ENCODE measurements at regions not wholly inside any gene's neighbourhood (a gene's known extent, or its start where the extent isn't known, plus 50 kb on each side); places are given as distances from the start of the nearest gene placed in this dataset.

- TF ChIP-seq, protein P1, sequence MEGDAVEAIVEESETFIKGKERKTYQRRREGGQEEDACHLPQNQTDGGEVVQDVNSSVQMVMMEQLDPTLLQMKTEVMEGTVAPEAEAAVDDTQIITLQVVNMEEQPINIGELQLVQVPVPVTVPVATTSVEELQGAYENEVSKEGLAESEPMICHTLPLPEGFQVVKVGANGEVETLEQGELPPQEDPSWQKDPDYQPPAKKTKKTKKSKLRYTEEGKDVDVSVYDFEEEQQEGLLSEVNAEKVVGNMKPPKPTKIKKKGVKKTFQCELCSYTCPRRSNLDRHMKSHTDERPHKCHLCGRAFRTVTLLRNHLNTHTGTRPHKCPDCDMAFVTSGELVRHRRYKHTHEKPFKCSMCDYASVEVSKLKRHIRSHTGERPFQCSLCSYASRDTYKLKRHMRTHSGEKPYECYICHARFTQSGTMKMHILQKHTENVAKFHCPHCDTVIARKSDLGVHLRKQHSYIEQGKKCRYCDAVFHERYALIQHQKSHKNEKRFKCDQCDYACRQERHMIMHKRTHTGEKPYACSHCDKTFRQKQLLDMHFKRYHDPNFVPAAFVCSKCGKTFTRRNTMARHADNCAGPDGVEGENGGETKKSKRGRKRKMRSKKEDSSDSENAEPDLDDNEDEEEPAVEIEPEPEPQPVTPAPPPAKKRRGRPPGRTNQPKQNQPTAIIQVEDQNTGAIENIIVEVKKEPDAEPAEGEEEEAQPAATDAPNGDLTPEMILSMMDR (optimal IDR thresholded peaks at IDR 0.05 in 1 of 3, IDR thresholded peaks at IDR 0.05 in 1 of 3, conservative IDR thresholded peaks at IDR 0.05 in 1 of 3; ENCODE audit: extremely low read depth in 1 of 3, insufficient read depth in 2 of 3, low read length in 3 of 3), result no peak
- TF ChIP-seq EZH2 (IDR thresholded peaks at IDR 0.05; ENCODE audit: low read length), result no peak
These were observed 246.9 kb downstream of the PTEN start for GRCh38 chr10:88110355-88110754.
